ENCODE measurements at regions not wholly inside any gene's neighbourhood (a gene's known extent, or its start where the extent isn't known, plus 50 kb on each side); places are given as distances from the start of the nearest gene placed in this dataset.

GRCh38 chr6:29884261-29884660 lies 56.6 kb downstream of the HLA-G start:
- DNase-seq (ENCODE audit: low read depth): no peak

DNA sequence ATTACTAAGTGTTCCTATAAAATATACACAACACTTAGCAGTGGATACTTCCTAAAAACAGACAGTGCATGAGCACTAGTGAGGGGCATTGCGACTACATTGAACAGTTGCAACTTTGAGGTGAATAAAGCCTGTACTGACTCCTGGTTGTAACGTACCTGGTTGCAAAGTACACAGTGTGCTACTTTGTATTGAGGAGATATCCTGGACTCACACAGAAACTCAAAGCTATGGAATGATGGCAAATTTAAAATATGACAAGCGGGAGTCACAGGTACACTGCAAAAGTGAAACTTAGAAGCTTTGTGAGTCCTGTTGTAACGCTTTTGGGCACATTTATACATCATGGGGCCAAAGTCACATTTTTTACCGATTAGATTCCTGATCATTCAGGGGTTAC lies 55.6 kb upstream of the HLA-A start:
- DNase-seq (ENCODE audit: low read depth): no peak

- peak; percentile 17 for DNase-seq (ENCODE audit: low read depth)
Measured at GRCh38 chr6:29887330-29887818, 55.0 kb upstream of the HLA-A start.

DNA sequence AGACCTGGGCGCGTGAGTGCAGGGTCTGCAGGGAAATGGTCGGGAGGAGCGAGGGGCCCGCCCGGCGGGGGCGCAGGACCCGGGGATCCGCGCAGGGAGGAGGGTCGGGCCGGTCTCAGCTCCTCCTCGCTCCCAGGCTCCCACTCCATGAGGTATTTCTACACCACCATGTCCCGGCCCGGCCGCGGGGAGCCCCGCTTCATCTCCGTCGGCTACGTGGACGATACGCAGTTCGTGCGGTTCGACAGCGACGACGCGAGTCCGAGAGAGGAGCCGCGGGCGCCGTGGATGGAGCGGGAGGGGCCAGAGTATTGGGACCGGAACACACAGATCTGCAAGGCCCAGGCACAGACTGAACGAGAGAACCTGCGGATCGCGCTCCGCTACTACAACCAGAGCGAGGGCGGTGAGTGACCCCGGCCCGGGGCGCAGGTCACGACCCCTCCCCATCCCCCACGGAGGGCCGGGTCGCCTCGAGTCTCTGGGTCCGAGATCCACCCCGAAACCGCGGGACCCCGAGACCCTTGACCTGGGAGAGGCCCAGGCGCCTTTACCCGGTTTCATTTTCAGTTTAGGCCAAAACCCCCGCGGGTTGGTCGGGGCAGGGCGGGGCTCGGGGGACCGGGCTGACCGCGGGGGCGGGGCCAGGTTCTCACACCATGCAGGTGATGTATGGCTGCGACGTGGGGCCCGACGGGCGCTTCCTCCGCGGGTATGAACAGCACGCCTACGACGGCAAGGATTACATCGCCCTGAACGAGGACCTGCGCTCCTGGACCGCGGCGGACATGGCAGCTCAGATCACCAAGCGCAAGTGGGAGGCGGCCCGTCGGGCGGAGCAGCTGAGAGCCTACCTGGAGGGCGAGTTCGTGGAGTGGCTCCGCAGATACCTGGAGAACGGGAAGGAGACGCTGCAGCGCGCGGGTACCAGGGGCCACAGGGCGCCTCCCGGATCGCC lies 54.2 kb upstream of the HLA-A start:
- peak; percentile 37 for DNase-seq (ENCODE audit: low read depth)

All from GM04504 (cell line).